HT-29 (cell line): ENCODE measurements at regions not wholly inside any gene's neighbourhood (a gene's known extent, or its start where the extent isn't known, plus 50 kb on each side); places are given as distances from the start of the nearest gene placed in this dataset.

Experiments used
- DNase-seq: peaks from one replicate; pipeline ENCODE4 v3.0.0-alpha.2; 2015; ENCODE audit warnings: low spot score

DNA sequence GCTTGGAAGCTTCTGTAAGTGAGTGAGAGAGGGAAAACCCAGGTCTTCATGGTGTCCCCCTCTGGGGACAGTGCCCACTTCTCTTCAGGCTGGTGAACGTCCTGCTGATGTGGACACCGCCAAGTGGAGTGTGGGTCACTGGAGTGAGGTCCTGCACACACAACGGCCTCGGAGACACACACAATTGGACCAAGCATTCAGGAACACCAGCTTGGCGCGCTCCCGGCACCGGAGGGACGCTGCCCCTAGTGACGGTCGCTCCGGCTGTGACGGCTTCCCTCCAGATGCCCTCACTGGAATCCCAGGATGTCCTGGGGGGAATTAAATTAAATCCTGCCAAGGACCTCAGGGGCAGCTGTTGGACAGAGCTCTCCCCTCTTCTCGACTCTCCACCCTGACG, 123.1 kb downstream of the ZNF664 start:
- no peak for DNase-seq

DNA sequence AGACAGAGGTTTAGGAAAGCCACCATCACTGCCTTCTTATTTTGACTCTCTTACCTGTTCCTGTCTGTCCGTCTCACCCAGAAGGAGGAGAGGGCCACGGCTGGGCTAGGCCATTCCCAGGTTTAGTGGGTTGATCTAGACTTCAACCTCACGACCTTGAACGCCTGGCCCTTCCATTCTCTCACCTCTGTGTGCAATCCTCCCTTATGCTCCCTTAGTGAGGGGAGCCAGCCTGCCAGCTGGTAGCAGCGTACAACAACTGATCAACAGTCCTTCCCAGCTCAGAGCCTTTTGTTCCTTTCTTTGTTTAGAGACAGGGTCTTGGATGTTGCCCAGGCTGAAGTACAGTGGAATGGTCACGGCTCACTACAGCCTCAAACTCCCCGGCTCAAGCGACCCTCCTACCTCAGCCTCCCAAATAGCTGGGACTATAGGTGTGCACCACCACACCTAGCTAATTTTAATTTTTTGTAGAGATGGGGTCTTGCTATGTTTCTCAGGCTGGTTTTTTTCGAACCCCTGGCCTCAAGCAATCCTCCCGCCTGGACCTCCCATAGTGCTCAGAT, 123.9 kb downstream of the ZNF664 start:
- no peak for DNase-seq

DNA sequence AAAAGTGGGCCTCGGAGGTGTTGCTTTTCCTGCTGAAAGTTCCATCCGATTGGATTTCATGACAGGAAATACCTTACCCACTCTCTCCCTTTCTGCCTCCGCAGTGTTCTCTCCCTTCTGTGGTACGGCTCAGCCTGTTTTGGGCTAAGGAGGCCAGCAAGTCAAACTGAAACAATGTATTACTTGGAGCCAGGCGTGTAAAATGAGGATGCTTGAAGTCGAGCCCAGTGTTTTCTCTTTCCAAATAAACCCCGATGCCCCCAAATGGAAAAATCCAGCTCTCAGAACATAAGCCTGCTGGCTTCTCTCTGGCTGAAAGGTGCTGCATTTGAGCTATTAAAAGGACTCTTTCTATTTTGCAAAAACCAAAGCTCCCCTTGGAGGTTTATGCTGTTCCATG, 124.7 kb downstream of the ZNF664 start:
- DNase-seq = no peak

DNA sequence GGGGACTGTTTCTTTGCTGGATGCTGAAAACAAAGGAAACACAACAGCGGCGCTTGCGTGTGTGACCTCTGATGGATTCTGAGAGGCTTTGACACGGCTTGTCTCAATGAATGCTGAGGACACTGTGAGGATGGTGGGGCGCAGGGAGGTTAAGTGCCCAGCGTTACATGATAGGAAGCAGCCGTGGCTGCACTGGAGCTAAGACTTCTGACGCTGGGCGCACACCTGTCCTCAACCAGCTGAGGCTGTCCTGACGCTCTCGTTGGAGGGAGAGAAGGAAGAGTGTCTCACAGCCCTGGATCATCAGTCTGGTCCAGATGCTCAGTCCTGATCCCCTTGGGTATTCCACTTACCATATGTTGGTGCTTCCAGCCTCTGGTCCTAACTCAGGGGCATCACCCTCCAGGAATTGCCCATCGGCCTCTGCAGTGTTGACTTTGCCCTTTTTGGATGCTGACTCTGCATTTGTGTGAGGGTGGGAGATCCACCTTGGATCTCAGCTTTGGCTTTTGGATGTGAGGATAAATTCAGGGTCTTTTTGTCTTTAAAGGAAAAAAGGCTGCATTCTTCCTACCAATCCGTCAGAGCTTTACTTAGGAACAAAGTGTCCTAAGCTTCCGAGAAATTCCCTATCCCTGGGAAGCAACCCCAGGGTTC, 125.2 kb downstream of the ZNF664 start:
- no peak for DNase-seq

DNA sequence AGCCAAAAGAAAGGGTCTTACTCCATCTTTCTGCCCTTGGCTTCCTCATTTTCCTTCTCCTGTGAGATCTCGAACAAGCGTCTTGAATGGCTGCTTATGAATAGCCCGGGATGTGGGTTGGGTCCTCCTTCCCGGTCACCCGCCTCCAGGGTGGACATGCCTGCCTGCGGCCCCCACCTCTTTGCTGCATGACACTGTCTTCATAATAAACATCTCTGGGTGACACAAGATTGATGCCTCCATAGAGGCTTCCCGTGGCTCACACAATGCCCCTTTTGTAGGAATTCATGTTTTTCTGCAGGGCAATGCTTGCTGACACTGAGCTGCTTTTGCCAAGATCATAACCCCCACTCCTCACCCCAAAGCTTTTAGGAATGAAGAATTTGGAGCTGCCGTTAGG, 125.9 kb downstream of the ZNF664 start:
- no peak for DNase-seq

DNA sequence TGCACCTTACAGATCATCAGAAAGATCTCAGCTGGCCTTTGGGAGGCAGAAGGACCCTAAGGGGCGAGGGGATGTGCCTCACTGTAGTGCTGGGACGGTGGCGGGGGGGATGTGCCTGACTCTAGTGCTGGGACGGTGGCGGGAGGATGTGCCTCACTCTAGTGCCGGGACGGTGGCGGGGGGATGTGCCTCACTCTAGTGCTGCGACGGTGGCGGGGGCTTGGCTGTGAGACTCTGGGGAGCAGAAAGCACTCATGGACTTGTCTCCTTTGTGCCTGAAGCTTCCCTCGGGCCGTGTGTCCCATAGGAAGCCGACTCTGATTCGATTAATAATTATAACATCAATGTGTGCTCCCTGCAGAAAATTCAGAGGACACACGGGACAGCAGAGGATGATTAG, 126.6 kb downstream of the ZNF664 start:
- no peak for DNase-seq

DNA sequence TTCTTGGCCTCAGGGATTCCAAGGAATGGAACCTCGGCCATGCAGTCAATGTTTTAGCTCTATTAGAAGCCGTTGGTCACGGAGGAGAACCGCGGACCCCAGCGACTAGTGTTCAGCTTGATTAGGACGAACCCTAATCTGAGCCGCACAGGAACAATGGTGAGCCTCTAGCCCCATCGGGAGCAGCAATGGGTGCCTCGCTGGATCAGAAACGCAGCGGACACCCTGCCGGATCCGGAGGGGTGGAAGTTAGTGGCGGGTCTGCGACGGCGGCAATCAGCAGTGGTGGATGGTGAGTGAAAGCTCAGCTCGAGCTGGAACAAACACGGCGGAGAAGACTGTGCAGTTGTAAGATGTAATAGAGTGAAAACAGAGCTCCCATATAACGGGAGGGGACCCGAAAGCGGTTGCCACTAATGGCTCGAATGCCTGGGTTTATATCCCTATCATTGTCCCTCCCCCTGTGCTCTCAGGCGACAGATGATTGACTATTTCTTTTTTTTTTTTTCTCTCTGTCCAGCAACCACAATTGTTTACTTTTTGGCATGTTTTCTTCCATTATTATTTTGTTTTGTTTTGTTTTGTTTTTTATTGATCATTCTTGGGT, 127.7 kb downstream of the ZNF664 start:
- DNase-seq = no peak

DNA sequence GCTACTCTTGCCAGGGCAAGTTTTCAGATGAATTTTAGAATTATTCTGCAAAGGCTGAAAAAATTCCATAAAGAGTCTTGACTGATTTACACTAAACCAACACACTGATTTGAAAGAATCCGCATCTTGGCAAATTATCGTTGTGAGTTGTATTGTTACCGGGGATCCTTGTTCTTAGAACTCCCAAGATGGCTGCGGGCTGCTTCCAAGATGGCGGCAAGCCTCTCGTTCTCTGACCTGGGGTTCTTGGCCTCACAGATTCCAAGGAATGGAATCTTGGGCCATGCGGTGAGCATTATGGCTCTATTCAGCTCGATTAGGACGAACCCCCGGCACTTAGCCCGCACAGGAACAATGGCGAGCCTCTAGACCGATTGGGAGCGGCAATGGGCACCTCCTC, 132.5 kb downstream of the ZNF664 start:
- DNase-seq = no peak

DNA sequence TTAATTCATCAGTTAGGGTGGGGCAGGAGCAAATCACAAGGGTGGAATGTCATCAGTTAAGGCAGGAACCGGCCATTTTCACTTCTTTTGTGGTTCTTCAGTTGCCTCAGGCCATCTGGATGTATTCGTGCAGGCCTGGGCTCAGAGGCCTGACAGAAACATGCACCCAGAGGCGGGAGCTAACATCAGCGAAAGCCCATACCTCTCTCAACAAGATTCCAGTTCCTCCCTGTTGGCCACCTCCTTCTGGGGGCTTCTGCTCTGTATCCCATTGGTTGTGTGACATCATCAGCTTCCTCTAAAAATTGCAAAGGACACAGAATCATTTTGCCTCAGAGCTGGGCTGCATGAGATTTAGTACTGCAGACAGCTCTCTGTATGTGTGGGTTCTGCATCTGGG, 134.3 kb downstream of the ZNF664 start:
- DNase-seq = no peak

DNA sequence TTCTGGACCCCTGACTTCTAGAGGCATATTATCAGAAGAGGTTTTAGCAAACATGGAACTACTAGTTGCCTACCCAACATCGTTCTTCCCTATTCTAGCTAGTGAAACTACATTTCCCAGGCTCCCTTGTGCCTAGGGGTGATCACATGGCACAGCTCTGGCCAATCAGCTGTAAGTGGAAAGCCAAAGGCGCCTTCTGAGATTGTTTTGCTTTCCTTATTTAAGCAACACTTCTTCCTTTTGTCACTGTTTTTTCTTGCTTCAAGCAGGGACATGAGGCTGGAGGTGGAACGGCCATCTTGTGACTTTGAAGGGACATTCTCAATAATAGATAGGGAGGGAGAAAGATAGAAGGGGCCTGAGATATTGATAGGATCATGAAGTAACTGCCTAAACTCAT, 136.7 kb downstream of the ZNF664 start:
- DNase-seq = no peak

DNA sequence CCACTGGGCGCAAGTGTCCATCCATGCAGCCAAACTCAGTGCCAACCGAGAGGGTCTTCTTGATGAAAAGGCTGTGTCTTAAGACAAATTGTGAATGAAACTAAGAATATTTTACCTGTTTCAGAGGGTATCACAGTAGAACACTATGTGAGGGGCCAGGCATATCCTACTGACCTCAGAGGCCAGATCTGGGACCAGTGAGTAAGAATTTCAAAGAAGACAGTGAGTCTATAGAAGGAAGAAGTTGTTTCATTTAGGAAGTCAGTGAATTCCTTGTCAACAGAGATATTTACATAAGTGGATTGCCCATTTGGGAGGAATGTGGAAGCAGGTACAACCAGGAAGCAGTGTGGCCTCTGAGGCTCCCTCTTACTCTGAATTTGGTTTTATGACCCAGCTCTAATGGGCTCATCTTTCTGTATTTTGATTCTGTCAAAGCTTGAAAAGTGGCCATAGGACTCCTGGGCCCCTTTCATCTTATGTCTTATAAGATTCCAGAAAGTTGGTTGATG, 137.4 kb downstream of the ZNF664 start:
- no peak for DNase-seq

DNA sequence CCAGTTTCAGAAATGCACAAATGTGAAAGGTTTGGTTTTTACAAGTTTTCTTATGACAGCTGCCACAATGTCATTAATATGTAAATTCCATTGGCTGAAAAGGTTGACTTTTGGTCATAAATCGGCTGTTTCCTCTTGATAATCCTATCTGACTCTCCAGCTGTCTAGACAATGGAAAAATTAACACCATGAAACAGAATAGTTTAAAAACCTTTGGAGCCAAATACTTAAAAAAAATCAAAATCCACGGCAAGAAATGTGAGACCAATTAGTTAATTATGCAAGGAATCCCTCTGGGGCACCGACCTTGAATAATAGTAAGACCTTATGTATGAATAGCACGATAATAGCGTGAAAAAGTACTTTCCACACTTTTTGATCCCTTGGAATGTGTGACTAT, 138.0 kb downstream of the ZNF664 start:
- DNase-seq = no peak

DNA sequence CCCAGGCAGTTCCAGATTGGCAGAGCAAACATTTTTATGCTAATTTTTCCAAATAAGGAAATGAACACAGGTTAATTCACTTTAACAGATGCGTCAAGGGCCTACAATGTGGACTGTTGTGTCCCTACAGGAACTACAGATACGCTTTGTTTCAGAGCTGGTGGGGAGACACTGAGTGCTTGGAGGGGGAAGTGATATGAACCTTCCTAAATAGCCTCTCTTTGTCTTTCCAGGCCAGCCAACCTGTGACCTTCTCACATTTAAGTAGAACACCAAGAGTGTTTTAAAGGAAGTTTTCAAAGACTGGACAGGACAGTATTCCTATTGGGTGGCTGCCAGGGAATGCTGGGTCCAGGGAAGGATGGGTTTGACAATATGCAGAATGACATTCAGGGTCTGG, 141.3 kb downstream of the ZNF664 start:
- no peak for DNase-seq

DNA sequence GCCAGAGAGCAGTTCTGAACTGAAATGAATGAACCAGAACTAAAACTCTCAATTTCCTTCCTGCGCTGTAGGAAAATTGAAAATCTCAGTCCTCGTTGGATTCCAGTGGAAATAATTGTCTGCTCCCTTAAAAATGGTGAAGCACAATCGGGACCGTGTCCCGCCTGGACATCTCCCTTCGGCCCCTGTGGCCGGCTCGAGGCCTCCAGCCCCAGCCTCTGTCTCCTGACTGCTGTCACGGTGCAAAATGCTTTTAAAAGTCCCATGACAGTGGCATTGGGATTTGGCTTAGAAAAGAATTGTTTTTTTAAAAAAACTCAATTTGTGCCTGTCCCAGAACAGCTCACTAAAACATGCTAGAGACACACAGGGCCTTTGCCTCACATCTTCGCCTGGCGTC, 142.5 kb downstream of the ZNF664 start:
- no peak for DNase-seq

DNA sequence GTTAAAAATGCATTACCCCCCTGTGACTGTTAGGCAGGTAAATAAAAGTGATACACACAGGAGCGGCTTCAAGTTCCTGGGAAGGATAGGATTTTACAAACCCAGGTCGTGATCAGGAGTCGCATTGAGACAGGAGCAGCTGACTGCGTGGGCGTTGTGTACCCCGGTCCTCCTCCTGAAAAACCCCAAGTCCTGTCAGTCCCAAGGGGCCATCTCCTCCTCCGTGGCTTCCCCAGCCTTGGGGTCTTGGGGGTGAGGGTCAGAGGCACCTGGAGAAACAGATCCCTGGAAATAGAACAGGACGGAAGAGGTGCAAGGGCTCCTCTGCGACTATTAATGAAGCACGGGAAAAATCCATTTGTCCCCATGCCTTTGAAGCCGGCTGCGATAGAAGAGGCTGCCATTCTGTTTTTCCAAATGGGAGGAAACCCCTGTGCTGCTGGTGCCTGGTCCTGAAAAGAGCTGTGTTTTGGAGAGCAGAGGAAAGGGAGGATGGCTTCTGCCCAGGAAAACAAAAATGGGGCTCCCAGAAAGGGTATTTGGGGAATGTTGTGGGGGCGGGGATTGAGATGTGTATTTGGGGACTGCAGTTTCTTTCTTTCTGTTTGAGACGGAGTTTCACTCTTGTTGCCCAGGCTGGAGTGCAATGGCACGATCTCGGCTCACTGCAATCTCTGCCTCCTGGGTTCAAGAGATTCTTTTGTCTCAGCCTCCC, 143.1 kb downstream of the ZNF664 start:
- no peak for DNase-seq

DNA sequence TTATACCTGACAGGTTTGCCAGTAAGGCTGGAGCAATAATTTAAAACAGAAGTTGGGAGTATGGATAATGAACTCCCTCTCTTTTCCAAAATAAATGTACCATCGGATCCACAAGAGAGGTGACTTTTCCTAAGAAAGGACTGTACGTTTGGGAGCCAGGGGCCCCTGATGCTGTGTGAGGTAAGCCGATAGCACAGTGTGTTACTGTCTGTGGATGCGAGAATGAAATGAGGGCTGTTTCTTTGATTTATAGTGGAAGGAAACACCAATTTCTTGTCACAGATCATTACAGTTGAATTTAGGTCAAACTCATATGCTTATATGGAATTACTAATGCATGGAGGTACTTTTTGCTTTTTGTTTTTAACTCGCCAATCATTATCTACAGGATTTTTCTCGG, 147.7 kb downstream of the ZNF664 start:
- DNase-seq = no peak

DNA sequence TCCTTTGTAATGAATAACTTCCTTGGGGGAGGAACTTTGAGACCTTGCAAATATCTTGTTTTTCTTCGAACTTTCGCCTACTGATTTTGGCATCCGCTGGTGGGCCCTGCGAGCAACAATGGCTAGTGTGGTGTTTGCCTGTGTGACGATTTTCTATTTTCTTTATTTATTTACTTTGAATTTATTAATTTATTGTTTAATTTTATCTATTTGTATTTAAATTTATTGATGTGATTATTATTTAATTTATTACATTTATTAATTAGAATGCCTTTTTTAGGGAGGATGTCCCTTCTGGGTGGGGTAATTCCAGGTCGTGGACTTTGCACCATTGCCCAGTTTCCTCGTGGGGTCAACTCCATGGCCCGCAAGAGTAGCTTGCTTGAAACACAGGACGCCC, 149.7 kb downstream of the ZNF664 start:
- no peak for DNase-seq

DNA sequence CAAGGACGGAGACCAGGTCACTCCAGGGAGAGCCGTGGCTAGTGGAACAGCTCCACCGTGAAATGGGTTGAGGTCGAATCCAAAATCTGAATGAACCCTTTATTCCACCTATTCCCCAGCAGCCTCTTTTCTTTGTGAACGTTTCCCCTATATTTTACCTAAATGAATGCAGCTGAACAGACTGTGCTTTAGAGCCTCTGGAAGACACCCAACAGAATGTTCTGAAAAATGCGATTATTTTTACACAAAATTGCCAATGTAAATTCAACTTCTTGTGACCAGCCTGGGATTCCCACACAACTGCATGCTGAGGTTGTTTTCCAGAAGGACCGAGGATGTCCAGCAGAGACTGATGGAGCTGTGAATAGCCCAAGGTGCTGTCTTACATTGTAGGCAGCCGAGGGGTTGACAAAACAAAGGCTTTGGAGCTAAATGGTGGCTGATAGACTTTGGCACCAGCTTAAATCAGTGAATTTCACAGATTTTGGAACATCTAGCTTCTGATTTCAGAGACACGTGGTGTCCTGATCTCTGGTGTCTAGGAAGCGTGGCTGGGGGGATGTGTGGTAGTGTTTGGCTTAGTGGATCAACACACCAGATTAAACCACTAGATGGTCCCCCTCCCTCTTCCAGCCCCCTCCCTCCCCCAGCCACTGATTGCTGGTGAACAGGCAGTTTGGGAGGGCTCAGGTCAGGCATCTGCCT, 150.4 kb downstream of the ZNF664 start:
- DNase-seq = no peak

DNA sequence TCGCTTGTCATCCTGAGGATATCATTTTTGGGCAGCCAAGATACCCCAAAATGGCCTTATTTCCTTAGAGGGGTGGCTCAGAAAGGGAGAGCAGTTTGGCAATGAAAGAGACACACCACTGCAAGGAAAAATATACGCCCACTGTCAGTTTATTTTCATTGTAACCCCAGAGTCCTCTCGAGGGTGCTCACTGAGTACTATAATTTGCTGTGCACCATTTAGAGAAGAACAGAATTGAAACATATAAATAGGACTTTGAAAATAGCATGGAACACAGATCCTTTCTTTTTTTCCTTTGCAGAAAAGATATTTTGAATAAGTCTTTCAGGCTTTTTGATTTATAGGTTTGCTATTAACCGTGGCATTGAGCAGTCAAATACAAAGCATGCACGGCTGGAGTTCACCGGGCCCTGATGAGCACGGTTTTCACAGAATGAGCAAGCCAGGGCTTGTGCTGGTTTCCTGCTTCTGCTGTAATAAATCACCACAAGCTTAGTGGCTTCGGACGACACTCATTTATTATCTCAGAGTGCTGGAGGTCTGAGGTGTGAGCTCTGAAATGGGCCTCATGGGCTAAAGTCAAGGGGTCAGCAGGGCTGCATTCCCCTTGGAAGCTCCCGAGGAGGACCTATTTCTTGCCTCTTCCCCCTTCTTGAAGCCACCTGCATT, 152.3 kb downstream of the ZNF664 start:
- no peak for DNase-seq

DNA sequence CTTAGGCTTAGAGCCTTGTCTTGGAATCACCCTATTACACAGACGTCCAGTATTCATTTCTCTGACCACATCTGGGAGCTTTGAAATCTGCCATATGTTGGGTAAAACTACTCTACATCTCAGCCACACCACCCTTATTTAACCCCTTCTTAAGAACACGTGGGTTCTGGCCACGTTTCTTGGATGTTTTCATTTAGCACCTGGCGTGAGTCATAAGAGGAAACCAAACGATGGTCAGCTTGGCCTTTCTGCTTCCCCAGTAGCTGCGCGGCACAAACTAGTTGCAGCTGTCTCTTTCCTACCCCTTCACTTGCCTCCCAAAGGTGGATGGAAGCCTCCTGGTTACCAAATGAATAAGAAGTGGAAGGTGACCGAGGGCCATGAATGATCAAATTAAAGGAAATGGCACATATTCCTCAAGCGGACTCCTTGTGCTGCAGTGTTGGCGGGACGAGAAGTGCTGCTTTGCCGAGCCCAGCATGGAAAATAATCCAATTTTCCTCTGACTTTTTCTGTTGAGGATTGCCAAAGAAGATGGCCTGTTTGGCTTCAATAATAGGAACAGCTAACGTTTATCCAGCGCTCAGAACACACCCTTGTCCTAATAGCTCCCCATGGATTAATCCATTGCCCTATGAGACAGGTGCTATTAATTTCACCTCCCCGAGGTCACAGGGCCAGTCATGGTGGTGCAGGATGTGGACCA, 154.1 kb downstream of the ZNF664 start:
- no peak for DNase-seq

DNA sequence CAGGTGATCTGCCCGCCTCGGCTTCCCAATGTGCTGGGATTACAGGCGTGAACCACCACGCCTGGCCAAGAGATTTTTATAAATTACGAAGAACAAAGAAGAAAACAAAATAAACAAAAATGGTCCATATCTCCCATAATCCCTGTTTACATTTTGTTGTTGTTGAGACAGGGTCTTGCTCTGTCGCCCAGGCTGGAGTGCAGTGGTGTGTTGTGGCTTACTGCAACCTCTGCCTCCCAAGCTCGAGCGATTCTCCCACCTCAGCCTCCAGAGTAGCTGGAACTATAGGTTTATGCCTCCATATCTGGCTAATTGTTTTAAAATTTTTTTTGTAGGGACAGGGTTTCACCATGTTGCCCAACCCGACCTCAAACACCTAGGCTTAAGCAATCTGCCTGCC, 156.1 kb downstream of the ZNF664 start:
- DNase-seq = no peak
